PC-9 (cell line): ENCODE measurements at regions not wholly inside any gene's neighbourhood (a gene's known extent, or its start where the extent isn't known, plus 50 kb on each side); places are given as distances from the start of the nearest gene placed in this dataset.
"Not testable (repeated sequence)": the region's sequence is repeated elsewhere in the genome, so short reads cannot be mapped to it uniquely, and the experiment has no call there.

Experiments used
- EZH2 ChIP-seq: fragments of 200-600 bp; sonication (generic); IDR thresholded peaks from 2 replicates; pipeline ENCODE4 v1.8.0; 2017; ENCODE audit warnings: antibody characterized with exemption, low read depth
- TF ChIP-seq, protein P1 (sequence below): fragments of 200-600 bp; sonication (generic); conservative IDR thresholded peaks from 2 replicates; pipeline ENCODE4 v1.6.1; 2017; ENCODE audit warnings: mixed run types, antibody characterized with exemption, mild to moderate bottlenecking, moderate library complexity

DNA sequence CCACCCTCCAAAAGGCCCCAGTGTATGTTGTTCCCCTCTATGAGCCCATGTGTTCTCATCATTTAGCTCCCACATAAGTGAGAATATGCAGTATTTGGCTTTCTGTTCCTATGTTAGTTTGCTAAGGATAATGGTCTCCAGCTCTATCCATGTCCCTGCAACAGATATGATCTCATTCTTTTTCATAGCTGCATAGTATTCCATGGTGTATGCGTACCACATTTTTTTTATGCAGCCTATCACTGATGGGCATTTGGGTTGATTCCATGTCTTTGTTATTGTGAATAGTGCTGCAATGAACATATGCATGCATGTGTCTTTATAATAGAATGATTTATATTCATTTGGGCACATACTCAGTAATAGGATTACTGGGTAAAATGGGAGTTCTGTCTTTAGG lies 73.9 kb upstream of the ZNF81 start:
- TF ChIP-seq, protein P1, sequence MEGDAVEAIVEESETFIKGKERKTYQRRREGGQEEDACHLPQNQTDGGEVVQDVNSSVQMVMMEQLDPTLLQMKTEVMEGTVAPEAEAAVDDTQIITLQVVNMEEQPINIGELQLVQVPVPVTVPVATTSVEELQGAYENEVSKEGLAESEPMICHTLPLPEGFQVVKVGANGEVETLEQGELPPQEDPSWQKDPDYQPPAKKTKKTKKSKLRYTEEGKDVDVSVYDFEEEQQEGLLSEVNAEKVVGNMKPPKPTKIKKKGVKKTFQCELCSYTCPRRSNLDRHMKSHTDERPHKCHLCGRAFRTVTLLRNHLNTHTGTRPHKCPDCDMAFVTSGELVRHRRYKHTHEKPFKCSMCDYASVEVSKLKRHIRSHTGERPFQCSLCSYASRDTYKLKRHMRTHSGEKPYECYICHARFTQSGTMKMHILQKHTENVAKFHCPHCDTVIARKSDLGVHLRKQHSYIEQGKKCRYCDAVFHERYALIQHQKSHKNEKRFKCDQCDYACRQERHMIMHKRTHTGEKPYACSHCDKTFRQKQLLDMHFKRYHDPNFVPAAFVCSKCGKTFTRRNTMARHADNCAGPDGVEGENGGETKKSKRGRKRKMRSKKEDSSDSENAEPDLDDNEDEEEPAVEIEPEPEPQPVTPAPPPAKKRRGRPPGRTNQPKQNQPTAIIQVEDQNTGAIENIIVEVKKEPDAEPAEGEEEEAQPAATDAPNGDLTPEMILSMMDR = not testable (repeated sequence)
- TF ChIP-seq EZH2 = not testable (repeated sequence)
